NCI-H2081 treated with DMSO at 0.1 percent for 48 hours (cell line): ENCODE measurements at regions not wholly inside any gene's neighbourhood (a gene's known extent, or its start where the extent isn't known, plus 50 kb on each side); places are given as distances from the start of the nearest gene placed in this dataset.
"Not testable (repeated sequence)": the region's sequence is repeated elsewhere in the genome, so short reads cannot be mapped to it uniquely, and the experiment has no call there.

ENCODE experiments used
- DNase-seq: peaks from one replicate; lab custom pipeline; 2025; lab: John Stamatoyannopoulos, UW

DNA sequence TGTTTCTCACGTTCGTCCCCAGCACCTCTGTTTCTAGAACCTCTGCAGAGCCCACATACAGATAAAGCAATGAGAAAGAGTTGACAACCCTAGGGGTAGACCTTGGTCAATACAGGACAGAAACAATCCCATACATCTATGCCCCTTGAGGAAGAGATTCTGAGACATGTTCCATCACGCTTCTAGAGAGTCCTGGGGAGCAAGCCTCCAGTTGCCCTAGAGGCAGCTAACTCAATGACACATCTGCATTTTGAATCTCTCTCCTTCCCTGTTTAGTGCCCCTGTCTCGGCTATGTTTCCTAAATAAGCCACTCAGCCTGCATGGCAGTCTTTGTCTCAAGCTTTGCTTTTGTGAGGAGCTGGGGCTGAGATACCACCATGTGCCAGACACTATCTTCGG, 435.3 kb downstream of the CD83 start:
- DNase-seq = no peak

DNA sequence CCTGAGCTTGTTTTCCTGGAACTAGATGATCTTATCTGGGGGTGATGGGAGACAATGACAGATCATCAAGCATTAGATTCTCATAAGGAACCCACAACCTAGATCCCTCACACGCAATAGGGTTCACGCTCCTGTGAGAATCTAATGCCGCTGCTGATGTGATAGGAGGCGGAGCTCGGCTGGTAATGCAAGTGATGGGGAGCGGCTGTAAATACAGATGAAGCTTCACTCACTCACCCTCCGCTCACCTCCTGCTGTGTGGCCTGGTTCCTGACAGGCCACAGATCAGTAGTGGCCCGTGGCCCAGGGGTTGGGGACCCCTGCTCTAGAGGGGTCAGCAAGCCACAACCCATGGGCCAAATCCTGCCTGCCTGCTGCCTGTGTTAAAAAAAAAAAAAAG, 435.9 kb downstream of the CD83 start:
- no peak for DNase-seq

DNA sequence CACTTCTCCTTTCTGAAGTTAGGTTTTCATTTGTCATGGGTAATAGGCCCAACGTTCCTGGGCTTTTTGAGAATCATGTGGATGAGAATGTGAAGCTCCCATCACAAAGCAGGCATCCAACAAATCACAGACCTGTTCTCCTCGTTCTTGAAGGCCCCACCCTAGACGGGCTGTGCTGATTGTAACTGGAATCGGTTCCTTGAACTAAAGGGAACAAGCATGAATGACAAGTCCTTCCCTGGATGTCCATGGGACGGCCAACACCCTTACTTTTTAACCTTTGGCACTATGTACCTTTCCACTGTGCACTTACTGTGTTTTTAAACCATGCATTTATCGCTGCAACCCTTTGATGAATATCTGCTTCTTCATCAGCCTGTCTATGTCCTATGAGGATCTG, 438.2 kb downstream of the CD83 start:
- no peak for DNase-seq

DNA sequence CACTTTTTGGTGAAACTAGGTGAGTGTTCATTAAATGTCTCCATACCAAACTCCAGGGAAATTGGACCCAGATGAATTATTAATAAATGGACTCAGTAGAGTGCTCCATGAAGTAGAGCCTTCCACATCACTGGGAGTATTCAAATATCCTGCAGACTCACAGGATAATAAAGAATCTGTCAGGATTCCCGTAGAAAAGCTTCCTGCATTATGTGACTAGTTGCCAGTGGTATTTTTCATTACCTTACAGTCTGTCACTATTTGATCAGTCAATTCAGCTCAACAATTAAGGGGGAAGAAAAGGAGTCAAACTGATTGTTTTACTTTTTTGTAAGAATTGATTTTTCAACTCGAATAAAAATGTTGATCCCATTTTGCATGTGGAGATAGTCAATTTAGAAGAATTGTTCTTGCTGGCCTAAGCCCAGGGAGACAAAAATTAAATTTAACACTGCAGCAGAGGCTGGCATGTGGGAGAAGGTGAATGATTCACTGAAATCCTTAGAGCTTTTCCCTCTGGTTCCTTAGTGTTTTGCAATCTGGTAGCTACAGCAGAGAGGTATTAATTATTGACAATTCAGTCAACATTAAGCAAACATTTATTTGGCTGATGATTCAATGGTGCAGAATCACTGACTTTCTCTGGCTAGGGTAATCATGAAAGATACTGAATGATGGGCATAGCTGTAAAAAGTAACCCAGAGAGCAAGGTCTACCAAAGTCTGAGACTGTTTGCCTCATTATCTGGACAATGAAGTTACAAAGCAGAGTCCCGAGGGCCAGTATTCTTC, 442.4 kb downstream of the CD83 start:
- no peak for DNase-seq

DNA sequence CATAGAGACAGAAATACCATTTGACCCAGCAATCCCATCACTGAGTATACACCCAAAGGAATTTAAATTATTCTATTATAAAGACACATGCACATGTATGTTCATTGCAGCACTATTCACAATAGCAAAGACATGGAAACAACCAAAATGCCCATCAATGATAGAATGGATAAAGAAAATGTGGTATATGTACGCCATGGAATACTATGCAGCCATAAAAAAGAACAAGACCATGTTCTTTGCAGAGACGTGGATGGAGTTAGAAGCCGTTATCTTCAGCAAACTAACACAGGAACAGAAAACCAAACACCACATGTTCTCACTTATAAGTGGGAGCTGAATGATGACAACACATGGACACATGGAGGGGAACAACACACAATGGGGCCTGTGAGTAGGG, 444.0 kb downstream of the CD83 start:
- DNase-seq = not testable (repeated sequence)

DNA sequence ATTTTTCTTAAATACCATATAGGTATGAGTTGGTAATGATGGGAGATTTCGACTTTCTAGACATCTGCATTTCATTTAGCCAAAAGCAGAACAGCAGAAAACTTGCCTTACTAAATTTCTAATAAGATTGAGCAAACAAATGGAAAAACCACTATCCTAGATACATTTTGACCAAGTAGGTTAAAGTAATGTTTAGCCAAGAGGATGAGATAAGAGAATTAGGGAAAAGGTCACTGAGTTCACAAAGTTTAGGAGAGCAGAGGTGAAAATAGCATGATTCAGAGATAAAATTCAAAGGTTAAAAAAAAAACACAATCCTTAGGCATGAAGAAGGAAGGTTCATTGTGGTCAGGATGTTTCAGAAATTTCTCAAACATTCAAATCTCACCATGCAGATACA, 450.3 kb downstream of the CD83 start:
- no peak for DNase-seq

DNA sequence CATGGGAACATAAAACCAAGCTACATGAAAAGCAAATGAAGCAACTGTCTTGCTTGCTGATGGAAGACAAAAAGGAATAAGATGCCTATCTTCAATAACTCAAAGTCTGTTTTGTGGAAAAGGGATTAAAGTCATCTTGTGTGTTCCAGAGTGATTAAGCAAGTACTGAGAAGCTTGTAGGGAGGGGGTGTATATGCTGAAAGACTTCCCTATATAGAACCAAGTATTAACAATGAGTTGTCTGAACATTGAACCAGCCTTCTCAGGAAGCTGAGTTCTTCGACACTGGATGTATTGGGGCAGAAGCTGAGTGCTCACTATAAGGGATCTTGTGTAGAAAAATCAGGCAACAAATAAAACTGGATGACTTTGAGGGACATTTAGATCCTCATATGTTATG, 451.8 kb downstream of the CD83 start:
- no peak for DNase-seq

DNA sequence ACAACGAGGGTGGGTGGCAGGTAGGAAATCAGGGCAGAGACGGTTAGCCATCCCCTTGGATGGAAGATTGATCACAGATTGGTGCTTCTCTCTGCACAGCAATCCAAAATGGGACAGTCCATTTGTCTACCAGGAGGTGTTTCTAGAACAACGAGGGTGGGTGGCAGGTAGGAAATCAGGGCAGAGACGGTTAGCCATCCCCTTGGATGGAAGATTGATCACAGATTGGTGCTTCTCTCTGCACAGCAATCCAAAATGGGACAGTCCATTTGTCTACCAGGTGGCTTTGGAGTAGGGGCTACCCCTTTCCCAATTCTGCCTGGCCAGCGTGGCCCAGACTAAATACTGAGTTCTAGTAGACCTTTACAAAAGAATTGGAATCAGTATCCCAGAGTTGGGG, 452.3 kb downstream of the CD83 start:
- not testable (repeated sequence) for DNase-seq

DNA sequence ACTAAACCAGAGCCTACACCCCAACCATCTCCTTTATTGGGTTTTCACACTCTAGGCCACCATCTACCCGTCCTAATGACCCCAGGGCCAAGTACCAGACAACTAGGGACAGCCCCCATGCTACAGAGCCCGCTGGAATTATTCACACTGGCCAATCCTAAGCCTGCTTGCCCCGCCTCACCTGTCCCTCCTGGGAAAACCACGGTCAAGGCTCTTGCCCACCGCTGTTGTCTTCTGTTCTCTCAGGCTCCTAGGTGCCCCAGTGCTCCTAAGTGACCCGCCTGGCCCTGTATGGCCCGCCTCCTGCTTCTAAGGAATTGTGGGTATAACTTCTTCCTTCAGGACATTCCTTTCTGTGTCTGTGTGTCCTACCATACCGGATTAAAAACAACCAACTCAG, 453.4 kb downstream of the CD83 start:
- DNase-seq = no peak

DNA sequence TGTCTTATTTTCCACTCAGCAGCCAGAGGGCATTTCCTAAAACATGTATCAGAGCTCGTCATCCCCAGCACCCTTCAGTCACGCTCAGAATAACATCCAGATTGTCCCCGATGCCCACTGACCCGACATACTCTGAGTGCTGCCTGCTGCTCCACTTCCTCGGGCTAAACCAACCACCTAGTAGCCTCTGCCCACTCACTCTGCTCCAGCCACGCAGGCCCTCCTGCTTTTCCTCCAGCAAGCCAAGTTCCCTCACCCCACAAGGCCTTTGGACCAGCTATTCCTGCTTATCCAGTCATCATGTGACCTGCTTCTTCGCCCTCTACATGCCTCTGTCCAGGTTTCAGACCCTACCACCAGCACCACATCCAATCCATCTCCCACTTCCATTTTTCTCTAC, 454.2 kb downstream of the CD83 start:
- no peak for DNase-seq

DNA sequence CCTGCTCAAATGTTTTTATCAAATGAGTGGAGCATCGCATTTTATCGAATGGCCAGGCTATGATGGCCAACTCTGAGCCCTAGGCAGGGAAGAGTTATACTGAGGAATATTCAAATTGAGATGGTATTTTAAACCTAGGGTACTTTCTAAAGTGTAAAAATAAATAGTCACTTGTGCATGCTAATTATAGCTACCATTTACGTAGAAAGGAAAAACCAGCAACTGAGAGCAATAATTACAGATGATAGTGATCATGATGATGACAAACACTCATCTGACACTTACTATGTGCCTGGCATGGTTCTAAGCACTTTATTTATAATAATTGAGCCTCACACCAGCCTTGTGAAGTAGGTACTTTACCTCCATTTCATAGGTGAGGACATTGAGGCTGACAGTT, 455.7 kb downstream of the CD83 start:
- DNase-seq = no peak

DNA sequence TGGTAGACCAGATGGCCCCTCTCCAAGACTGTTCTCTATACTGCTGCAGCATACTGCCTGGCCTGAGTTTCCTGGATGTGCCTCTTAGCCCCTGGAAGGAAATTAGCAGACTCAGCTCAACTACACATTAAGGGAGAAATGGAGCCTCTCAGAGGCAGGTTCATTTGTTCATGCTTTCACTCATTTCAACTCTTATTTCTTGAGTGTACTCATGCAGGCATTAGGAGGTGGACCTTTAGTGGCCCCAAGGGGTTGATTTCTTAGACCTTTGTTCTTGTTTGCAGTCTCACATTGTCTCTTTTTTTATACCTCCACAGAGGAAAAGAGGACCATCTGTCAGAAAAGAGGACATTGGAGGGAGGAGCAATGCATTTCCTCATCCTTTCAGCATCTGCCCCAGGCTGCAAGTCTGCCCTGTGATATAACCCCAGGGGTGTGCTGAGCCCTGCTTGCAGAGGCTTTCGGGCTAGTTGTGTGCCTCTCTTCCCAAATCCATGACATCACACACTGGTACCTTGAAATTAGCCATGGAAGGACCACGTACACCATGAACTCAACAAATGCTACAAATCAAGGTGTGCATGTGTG, 456.2 kb downstream of the CD83 start:
- no peak for DNase-seq

DNA sequence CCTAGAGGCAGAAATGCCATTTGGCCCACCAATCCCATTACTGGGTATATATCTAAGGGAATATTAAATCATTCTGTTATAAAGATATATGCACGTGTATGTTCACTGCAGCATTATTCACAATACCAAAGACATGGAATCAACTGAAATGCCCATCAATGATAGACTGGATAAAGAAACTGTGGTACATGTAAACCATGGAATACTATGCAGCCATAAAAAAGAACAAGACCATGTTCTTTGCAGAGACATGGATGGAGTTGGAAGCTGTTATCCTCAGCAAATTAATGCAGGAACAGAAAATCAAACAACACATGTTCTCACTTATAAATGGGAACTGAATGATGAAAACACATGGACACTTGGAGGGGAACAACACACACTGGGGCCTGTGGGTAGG, 458.4 kb downstream of the CD83 start:
- no peak for DNase-seq

DNA sequence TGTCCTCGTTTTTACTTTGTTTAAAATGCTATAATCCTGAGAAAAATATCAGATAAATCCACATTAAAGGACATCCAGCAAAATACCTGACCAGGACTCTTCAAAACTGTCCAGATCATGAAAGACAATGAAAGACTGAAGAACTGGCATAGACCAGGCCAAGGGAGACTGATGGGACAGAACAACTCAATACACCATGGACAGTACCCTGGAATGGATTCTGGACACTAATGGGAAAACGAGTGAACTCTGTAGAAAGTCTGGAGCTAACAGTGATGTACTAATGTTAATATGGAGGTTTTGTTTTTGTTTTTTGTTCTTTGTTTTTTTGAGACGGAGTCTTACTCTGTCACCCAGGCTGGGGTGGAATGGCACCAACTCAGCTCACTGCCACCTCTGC, 461.4 kb downstream of the CD83 start:
- no peak for DNase-seq

DNA sequence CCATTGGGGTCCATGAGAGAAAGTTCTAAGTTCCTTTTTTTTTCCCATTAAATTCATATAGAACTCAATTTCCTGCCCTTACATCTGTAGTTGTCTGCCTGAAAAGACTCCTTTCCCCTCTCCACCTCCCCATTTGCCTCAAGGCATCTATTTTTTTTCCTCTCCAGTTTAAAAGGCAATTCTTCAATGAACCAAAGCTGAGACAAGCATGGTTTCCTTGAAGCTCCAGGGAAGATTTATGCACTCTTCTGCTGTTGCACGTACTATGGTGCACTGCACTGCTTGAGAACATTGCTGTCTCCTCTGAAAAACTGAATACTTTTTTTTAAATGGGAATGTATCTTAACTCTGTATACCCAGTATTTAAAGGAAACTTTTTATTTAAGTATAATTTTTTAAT, 465.2 kb downstream of the CD83 start:
- no peak for DNase-seq

DNA sequence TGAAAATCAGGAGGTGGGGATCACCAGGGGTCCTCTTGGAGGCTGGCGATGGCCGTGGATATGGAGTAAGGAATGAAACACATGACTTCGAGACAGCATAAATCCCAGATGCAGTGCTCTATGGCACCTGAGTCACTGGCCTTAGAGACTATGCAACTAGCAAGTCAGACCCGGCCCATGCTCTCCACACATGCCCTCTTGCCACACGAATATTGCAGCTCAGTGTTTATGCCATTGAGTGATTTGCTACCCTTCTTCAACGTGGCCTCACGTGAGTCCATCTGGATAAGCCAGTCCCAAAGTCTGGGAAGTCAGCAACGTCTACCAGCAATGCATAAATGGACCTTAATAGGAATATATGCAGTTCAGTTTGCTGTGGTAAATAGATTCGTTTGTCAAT, 466.3 kb downstream of the CD83 start:
- DNase-seq = no peak

DNA sequence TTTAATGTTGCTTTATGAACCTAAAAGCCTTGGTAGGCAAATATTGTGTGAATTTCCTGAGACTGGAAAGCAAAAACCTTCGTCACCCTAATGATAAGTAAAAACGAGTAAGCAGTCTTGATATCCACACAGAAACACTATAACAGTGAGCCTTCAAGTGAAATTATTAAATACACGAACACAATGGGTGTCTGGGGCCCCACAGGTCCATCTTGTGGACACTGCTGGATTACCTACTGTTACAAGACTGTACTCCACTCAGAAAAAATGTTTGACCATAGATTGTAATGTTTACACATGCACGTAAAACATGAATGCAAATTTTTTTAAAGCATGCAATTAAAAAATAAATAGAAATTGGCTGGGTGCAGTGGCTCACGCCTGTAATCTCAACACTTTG, 466.9 kb downstream of the CD83 start:
- no peak for DNase-seq

DNA sequence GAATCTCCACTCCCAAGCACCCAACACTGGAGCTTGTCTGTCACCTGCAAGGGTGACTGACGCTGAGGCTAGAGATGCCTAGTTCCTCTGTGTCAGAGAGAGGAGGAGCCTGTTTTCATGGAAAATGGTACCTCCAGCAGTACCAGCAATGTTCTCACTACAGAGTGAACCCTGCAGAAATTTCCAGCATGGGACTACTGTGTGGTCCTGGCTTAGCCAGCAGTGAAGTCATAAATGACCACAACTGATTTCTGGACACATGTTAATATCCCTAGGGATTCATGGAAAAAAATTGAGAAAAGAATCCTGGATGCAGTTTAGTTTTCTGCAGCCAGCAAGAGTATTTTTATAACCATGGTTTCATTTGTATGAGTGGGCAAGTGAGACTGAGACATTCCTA, 468.1 kb downstream of the CD83 start:
- DNase-seq = no peak

DNA sequence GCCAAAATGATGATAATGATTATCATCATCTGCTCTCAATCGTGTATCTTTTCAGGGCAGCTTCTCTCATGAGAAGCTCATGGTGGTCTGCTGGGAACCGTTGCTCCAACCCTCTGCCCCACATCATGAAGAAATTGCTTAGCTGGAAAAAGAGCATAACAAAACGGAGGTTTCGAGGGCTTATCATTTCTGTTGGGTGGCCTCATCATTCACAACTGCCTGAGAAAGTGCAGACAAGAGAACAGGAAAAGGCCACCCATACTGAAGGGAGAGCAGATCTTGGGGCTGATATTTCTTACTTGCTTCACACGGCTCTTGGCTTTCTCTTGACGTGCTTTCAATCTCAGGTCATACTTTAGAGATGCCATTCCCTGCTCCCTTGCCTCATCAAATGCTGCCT, 471.6 kb downstream of the CD83 start:
- DNase-seq = no peak

DNA sequence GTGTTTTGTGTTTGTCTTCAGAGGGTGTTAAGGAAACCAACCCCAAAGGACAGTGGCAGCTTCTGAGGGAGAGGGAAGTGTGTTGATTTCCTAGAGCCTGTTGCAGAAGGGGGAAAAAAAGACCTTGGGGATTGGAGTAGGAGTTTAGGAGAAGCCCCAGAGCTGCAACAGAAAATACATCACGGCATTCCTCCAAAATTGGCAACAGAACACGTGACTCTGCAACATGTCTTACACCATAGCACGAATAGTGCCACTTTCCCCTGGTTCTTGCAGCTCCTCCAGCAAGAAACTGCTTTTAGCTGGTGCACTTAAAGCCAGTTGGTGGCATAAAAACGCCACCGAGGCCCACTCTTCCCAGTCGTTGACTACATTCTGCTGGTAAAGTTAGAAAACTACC, 473.0 kb downstream of the CD83 start:
- no peak for DNase-seq

DNA sequence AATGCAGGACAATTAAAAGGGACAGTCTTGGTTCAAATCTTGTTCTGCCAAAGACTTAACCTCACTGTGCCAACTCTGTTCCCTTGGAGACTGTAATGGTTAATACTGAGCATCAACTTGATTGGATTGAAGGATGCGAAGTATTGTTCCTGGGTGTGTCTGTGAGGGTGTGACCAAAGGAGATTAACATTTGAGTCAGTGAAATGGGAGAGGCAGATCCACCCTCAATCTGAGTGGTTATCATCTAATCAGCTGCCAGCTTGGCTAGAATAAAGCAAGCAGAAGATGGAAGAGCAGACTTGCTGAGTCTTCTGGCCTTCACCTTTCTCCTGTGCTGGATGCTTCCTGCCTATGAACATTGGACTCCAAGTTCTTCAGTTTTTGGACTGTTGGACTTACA, 474.4 kb downstream of the CD83 start:
- DNase-seq = no peak

DNA sequence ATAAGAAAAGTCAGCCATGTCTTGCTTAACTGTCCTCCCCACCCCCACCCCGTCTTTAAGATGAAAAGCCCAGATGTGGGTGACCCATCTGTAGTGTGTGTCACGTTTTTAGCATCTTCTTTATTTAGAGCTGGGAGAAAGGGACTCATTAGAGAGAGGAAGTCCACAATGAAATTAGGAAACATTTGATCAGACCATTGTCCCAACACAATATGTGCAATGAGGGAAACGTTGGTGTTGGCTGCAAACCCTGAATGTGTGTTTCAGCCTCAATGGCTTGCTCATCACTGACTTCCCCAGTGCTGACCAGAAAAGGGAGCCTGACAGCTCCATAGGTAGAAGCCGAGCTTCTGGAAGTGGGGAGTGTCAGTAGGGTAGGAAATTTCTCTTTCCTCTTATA, 475.7 kb downstream of the CD83 start:
- DNase-seq = no peak

DNA sequence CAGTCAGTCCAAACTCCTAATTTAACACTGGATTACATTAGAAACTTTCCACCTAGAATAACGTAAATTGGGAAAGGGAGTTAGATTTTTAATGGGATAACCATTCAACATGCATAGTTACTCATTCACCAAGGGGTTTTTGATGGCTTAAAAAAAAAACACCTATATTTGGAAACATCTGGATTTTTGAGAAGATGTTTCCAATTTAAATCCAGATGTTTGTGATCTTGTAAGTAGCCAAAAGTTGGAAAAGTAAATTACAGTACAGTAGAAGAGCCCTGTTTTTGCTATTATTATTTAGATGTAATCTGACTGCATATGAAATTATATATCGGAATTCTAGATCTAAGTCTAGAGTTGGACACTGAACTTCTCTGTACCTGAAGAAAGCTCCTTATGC, 478.2 kb downstream of the CD83 start:
- no peak for DNase-seq

DNA sequence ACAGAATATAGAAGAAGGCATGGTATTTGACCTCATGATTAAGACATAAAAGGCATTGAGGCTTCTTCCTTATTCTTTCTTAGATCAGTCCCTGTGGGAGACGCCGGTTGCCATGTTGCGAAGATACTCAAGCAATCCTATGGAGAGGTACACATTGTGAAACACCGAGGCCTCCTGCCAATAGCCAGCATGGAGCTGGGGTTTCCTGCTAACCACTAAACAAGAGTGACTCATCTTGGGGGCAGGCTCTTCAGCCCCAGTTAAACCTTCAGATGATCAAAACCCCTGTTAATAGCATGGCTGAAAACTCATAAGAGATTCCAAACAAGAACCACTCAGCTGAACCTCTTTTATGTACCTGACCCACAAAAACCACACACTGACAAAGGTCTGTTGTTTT, 478.8 kb downstream of the CD83 start:
- no peak for DNase-seq
